ENCODE measurements at regions not wholly inside any gene's neighbourhood (a gene's known extent, or its start where the extent isn't known, plus 50 kb on each side); places are given as distances from the start of the nearest gene placed in this dataset.

GRCh38 chr4:130099105-130099504 lies 1003.2 kb downstream of the C4orf33 start (continued):
- TF ChIP-seq, protein P1, sequence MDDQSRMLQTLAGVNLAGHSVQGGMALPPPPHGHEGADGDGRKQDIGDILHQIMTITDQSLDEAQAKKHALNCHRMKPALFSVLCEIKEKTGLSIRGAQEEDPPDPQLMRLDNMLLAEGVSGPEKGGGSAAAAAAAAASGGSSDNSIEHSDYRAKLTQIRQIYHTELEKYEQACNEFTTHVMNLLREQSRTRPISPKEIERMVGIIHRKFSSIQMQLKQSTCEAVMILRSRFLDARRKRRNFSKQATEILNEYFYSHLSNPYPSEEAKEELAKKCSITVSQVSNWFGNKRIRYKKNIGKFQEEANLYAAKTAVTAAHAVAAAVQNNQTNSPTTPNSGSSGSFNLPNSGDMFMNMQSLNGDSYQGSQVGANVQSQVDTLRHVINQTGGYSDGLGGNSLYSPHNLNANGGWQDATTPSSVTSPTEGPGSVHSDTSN (IDR thresholded peaks at IDR 0.05): no peak
- TF ChIP-seq EP300 (IDR thresholded peaks at IDR 0.05) (no peak), EHF (CRISPR knock-in tag; IDR thresholded peaks at IDR 0.05) (no peak), HOXB5 (CRISPR knock-in tag; IDR thresholded peaks at IDR 0.05) (no peak), CHD2 (IDR thresholded peaks at IDR 0.05; ENCODE audit: low read length, partially characterized antibody) (no peak), FOSB (CRISPR knock-in tag; IDR thresholded peaks at IDR 0.05) (no peak), FOSL2 (IDR thresholded peaks at IDR 0.05) (no peak), FOSL2 (CRISPR knock-in tag; IDR thresholded peaks at IDR 0.05) (no peak), ESRRA (IDR thresholded peaks at IDR 0.05; ENCODE audit: borderline replicate concordance, low read length) (no peak), JUN (IDR thresholded peaks at IDR 0.05) (no peak)

- ChIA-PET POLR2A (no interaction called here), CTCF (no interaction called here)
- H3K4me3 ChIP-seq: no peak overlapping the region
- H3K4me1 ChIP-seq: no peaks in the 10 kb centered on the region
- DNase-seq (ENCODE audit: low read depth in 1 of 2, low spot score in 1 of 2): no peak
- FAIRE-seq: no peak
- no peak for ATAC-seq
- TF ChIP-seq EP300 (IDR thresholded peaks at IDR 0.05) (no peak), FOXS1 (CRISPR knock-in tag; IDR thresholded peaks at IDR 0.05) (no peak), HEYL (CRISPR knock-in tag; IDR thresholded peaks at IDR 0.05) (no peak), BCL3 (IDR thresholded peaks at IDR 0.05) (no peak), MAFK (IDR thresholded peaks at IDR 0.05; ENCODE audit: partially characterized antibody) (no peak), CTCF (IDR thresholded peaks at IDR 0.05) (no peak), HOXB5 (CRISPR knock-in tag; IDR thresholded peaks at IDR 0.05) (no peak), RCOR1 (IDR thresholded peaks at IDR 0.05; ENCODE audit: low read depth, low read length) (no peak), ATOH8 (CRISPR knock-in tag; IDR thresholded peaks at IDR 0.05; ENCODE audit: low read depth) (no peak)
- TF ChIP-seq, protein P2, sequence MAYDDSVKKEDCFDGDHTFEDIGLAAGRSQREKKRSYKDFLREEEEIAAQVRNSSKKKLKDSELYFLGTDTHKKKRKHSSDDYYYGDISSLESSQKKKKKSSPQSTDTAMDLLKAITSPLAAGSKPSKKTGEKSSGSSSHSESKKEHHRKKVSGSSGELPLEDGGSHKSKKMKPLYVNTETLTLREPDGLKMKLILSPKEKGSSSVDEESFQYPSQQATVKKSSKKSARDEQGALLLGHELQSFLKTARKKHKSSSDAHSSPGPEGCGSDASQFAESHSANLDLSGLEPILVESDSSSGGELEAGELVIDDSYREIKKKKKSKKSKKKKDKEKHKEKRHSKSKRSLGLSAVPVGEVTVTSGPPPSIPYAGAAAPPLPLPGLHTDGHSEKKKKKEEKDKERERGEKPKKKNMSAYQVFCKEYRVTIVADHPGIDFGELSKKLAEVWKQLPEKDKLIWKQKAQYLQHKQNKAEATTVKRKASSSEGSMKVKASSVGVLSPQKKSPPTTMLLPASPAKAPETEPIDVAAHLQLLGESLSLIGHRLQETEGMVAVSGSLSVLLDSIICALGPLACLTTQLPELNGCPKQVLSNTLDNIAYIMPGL (CRISPR knock-in tag; IDR thresholded peaks at IDR 0.05; ENCODE audit: borderline replicate concordance): no peak
- no peaks in the 10 kb centered on the region for H3K9me3 ChIP-seq
- no peak overlapping the region for H3K4me2 ChIP-seq
- no peak overlapping the region for H3K27ac ChIP-seq
Measured at GRCh38 chr4:130110189-130110588, 1014.2 kb downstream of the C4orf33 start.

DNA sequence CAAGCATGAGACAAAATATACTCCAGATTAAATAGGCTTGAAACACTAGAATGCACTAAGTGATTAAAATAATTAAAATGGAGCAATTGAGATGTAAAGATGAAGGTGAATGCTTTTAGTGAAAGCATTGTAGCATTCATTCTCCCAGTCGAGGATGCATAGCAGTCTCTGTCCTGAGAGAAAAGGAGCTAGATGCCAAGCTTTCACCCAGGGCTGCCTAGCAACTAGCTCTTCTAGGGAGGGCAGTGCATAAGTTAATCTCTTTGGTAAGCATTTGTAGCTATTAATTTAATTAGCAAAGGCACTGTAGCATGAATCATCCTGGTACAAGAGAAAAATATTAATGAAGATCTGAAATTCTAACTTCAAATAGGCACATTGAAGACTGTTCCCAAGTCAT lies 1014.8 kb downstream of the C4orf33 start:
- WGBS (ENCODE audit: missing lambda C conversion rate): 3% methylated on average over 1 of the region's 1 CpG
- ATAC-seq (no peak), FAIRE-seq (no peak), DNase-seq (ENCODE audit: low read depth in 1 of 2, low spot score in 1 of 2) (no peak)
- Histone ChIP-seq H3K4me3 (no peak overlapping the region), H3K4me2 (no peak overlapping the region), H3K9me3 (no peaks in the 10 kb centered on the region), H3K27ac (no peak overlapping the region), H3K4me1 (no peaks in the 10 kb centered on the region)
- CTCF ChIA-PET: no interaction called here
- no peak for TF ChIP-seq CTCF (IDR thresholded peaks at IDR 0.05)
- no peak for TF ChIP-seq TFCP2L1 (CRISPR knock-in tag; IDR thresholded peaks at IDR 0.05)
- TF ChIP-seq KDM5A (IDR thresholded peaks at IDR 0.05): no peak
- TF ChIP-seq TP53 (CRISPR knock-in tag; IDR thresholded peaks at IDR 0.05): no peak
- TF ChIP-seq RFX5 (IDR thresholded peaks at IDR 0.05): no peak
- POLR2A ChIA-PET: no interaction called here

Data from A549 (cell line).